AG09309 (cell line): ENCODE measurements at regions not wholly inside any gene's neighbourhood (a gene's known extent, or its start where the extent isn't known, plus 50 kb on each side); places are given as distances from the start of the nearest gene placed in this dataset.
"Not testable (repeated sequence)": the region's sequence is repeated elsewhere in the genome, so short reads cannot be mapped to it uniquely, and the experiment has no call there.

Experiments
- DNase-seq: peaks from one replicate; pipeline ENCODE4 v3.0.0-alpha.2; 2010; ENCODE audit warnings: low read depth
- H3K4me3 ChIP-seq: 2 replicates; pipeline ENCODE4 v1.5.1; 2011; ENCODE audit warnings: mild to moderate bottlenecking, low read depth, low read length, moderate library complexity; ENCODE audit not compliant: control insufficient read depth
- CTCF ChIP-seq: IDR thresholded peaks from 2 replicates; pipeline ENCODE4 v1.5.1; 2011; ENCODE audit warnings: mild to moderate bottlenecking, low read depth, low read length, inconsistent platforms; ENCODE audit not compliant: insufficient read depth, control insufficient read depth; ENCODE audit errors: missing control alignments

GRCh38 chr1:187985145-187985896, 1156.6 kb downstream of the PLA2G4A start:
- H3K4me3 ChIP-seq = no peak overlapping the region
- DNase-seq = no peak
- TF ChIP-seq CTCF = no peak

- DNase-seq = no peak
- no peak for TF ChIP-seq CTCF
- no peak overlapping the region for H3K4me3 ChIP-seq
Observed at GRCh38 chr1:187985897-187986654, 1157.3 kb downstream of the PLA2G4A start.

GRCh38 chr1:187987236-187987776, 1158.6 kb downstream of the PLA2G4A start:
- no peak overlapping the region for H3K4me3 ChIP-seq
- no peak for TF ChIP-seq CTCF
- DNase-seq = no peak

GRCh38 chr1:187991944-187992343, 1163.2 kb downstream of the PLA2G4A start:
- no peak for TF ChIP-seq CTCF
- no peak overlapping the region for H3K4me3 ChIP-seq
- no peak for DNase-seq

- H3K4me3 ChIP-seq = no peak overlapping the region
- no peak for TF ChIP-seq CTCF
- DNase-seq = no peak
Observed at GRCh38 chr1:187996780-187997179, 1168.0 kb downstream of the PLA2G4A start.

GRCh38 chr1:187999973-188000372, 1171.2 kb downstream of the PLA2G4A start:
- DNase-seq = no peak
- no peak overlapping the region for H3K4me3 ChIP-seq
- no peak for TF ChIP-seq CTCF

- DNase-seq, H3K4me3 ChIP-seq: not testable (repeated sequence)
Observed at GRCh38 chr1:188003687-188004086, 1174.9 kb downstream of the PLA2G4A start.
